CD4-positive, alpha-beta T cell treated with Interleukin-6 at 100 ng/mL for 8 hours (primary cell): ENCODE measurements at regions not wholly inside any gene's neighbourhood (a gene's known extent, or its start where the extent isn't known, plus 50 kb on each side); places are given as distances from the start of the nearest gene placed in this dataset.

ENCODE experiments used
- DNase-seq: peaks from one replicate; pipeline ENCODE4 v3.0.0-alpha.2; 2020; ENCODE audit warnings: mixed read lengths, low spot score

DNA sequence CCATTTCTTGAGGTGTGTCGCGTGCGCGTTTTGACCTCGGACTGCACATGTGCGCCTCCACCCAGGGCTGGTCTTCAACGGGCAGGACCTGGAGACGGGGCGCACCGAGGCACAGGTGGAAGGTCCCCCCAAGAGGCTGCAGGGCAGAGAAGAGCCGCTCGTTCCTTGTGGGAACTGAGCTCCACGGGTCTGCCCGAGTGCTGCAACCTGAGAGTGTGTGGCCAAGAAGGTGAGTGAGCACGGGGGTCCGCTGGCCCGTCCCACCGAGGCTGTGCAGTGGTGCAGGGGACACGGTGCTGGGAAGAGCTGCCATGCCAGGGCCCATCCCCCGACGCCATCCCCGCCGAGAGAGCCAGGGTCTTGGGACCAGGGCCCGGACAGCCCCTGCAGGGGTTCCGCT lies 268.3 kb downstream of the GALR1 start:
- no peak for DNase-seq

GRCh38 chr18:77520767-77521166 lies 271.1 kb downstream of the GALR1 start:
- no peak for DNase-seq

DNA sequence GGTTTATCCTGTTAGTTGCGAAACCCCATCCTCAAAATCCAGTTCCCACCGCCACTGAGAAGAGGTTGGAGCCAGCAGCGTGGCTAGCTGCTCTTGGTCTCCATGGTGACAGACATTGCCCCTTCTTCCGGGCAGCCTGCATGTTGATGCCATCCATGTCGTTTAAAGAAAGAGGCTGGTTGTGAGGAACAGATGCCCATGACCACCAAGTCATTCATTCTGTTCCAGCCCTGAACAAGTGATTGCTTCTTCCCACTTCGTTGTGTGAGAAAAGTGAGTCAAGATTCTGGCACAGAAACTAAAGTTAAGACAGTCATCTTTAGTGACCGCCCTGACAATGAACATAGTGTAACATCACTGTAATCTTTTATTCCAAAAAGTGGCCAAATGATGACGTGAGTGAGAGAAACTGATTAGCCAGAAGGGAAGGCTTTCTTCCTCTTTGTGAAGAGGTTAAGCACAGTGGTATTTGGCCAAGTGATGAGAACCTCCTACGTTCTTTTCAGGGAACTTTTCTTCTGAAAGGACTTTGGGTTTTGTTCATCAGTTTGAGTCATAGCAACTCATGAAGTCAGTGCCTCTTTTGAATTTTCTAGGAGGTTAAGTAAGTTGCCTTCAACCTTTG lies 272.5 kb downstream of the GALR1 start:
- DNase-seq: no peak

GRCh38 chr18:77524909-77525308 lies 275.3 kb downstream of the GALR1 start:
- no peak for DNase-seq

- no peak for DNase-seq
Observed at GRCh38 chr18:77526962-77527361, 277.3 kb downstream of the GALR1 start.

GRCh38 chr18:77528872-77529271 lies 279.2 kb downstream of the GALR1 start:
- no peak for DNase-seq

DNA sequence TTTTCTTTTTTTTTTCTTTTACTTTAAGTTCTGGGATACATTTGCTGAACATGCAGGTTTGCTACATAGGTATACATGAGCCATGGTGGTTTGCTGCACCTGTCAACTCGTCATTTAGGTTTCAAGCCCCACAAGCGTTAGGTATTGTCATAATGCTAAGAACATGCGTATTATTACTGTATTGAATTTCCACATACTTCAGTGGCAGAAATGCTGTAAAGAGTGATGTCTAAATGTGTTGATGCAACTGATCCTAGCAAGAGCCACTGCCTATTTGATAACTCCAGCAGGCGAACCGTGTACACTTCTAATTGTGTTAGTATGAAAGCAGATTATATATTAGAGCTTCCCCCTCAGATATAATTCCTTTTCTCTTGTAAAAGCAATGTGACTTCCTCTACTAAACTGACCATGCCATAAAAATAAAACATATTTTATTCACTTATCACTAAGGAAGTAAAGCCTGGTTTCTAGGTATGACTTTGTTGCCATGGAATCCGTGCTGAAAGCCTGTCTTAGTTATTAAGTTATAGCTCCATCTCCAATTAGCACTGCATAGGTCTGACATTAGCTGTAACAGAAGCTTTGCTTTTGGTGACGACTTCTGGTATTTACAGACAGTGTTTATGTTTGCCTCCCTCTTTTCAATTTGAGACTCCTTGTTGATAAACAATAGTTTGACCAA lies 280.0 kb downstream of the GALR1 start:
- DNase-seq: no peak

GRCh38 chr18:77530732-77531131 lies 281.1 kb downstream of the GALR1 start:
- DNase-seq: no peak

- DNase-seq: no peak
Observed at GRCh38 chr18:77539860-77540259, 290.2 kb downstream of the GALR1 start.

GRCh38 chr18:77544792-77545191 lies 295.1 kb downstream of the GALR1 start:
- no peak for DNase-seq

DNA sequence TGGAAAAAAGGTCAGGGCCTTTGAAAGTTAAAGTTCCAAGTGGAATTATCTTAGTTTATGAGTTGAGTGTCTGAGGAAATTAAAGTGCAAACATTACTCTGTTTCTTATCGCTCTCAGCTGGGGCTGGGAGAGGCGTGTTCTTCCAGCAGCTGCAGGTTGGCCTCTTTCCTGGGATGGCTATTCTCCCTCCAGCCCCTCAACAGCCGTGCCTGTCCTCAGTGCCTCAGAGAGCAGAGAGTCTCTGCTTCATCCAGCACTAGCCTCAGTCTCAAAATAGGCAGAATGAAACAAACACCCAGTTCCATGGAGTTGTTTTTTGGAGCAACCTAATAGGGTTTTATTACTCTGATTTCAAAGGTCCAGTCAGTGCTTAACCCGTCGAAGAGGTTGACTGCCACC lies 298.1 kb downstream of the GALR1 start:
- DNase-seq: no peak

- no peak for DNase-seq
Observed at GRCh38 chr18:77548790-77549420, 299.3 kb downstream of the GALR1 start.

GRCh38 chr18:77550625-77551024 lies 301.0 kb downstream of the GALR1 start:
- no peak for DNase-seq

GRCh38 chr18:77551055-77551454 lies 301.4 kb downstream of the GALR1 start:
- DNase-seq: no peak

DNA sequence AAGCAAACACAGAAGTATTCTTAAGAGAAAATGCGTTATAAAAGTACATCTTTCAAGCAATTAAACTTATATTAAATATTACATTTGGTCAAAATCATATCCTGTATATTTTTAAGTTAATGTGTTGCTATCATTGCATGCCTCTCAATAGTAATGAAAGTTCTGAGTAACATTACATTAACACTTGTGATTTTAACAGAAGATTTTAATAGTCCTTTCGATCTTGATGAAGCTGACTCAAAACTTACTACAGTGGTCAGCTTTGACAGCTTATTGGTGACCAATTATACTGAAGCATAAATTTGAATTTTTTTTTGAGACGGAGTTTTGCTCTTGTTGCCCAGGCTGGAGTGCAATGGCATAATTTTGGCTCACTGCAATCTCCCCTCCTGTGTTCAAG lies 303.3 kb downstream of the GALR1 start:
- DNase-seq: no peak

DNA sequence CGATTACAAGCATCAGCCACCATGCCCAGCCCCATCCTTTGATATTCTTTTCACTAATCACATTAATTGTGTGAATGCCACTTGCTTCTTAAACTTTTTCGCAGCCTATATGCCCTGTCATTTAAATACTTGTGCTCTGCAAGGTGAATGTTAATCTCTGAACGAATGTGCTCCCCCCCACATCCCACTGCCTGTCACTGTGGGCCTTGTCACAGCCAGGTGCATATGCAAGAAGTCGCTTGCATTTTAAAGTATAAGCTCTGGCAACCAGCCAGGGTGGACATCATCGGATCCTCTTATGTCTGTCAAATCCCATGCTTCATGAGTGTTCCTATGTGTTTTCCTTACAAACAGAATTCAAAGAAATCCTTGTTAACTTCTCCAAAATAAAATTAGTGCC lies 304.4 kb downstream of the GALR1 start:
- DNase-seq: no peak

GRCh38 chr18:77557046-77557587 lies 307.5 kb downstream of the GALR1 start:
- no peak for DNase-seq

GRCh38 chr18:77559274-77559910 lies 309.7 kb downstream of the GALR1 start:
- DNase-seq: no peak

DNA sequence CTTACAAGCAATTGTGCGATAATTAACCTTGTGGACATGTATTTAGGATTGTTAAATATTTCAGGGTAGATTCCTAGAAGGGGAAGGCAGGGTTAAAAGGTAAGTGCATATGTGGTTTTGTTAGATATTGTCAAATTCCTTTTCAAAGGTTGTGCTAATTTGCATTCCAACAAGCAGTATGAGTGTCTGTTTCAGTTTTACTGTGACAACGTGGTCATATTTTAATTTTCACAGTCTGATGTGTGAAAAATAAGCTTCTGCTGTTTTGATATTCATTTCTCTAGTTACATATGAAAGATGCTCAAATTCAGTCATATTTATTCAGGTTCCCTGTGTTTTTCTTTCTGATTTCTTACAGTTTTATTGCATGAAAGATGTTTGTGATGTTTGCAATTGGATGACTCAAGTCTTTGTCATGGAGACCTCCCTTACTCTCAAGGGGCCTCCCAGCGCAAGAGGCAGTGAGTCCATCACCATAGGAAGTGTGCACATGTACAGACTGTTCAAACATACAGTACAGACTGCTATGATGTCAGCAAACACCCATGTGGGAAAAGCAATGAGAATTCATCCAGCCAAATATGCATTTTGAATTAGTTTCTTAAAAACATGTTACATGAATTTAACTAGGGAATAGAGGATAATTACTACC lies 310.8 kb downstream of the GALR1 start:
- no peak for DNase-seq

DNA sequence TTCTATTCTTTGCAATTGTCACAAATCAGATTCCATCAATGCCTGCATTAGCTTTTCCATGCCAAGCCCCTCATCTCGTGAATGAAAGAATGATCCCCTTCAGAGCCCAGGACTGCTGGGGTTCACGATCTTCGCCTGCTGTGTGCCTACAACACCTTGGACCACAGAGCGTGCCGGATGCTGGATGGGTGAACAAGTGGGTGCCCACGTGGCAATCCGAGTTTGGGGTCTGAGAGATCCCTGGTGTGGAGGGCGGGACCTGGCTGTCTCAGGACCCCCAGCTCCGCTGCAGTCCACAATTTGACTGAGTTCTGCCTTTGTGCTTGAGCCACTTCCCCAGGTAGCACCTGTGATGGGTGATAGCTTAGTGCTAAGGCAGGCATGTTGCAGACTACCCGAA lies 317.0 kb downstream of the GALR1 start:
- no peak for DNase-seq

DNA sequence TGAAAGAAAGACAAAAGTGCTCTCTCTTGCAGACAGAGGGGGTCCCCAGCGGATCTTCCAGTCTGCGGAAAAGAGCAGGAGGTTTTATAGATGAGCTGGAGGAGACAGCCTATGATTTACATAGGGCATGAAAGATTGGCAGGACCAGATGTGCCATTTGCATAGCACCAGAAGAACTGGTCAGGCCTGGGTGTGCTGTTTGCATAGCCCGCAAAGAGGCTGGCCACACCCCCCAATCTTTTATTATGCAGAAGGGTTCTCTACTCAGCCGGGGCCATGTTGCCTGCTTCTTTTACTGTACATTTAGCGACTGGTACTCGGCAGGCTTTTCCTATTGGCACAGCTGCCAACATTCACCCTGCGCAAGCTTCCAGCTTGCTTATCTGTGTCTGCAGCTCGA lies 317.6 kb downstream of the GALR1 start:
- no peak for DNase-seq

DNA sequence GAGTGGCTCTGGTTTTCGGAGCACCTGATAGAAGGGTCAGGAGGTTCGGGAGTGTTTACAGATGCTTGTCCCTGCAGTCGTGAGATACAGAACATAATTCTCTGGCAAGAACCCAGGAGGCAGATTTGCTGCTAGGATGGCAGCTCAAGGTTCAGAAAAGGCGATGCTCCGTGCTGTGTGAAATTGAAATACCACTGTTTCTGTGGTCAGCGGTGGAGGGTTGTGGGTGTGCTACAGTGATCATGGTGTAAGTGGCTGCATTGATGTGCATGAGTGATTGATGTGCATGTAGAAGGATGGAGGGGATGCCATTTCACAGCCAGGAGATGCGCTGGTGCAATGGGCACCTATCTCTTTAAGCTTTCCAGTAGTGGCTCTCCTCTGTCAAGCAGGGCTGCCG lies 322.1 kb downstream of the GALR1 start:
- no peak for DNase-seq
